ENCODE measurements at regions not wholly inside any gene's neighbourhood (a gene's known extent, or its start where the extent isn't known, plus 50 kb on each side); places are given as distances from the start of the nearest gene placed in this dataset.
"Not testable (repeated sequence)": the region's sequence is repeated elsewhere in the genome, so short reads cannot be mapped to it uniquely, and the experiment has no call there.

DNA sequence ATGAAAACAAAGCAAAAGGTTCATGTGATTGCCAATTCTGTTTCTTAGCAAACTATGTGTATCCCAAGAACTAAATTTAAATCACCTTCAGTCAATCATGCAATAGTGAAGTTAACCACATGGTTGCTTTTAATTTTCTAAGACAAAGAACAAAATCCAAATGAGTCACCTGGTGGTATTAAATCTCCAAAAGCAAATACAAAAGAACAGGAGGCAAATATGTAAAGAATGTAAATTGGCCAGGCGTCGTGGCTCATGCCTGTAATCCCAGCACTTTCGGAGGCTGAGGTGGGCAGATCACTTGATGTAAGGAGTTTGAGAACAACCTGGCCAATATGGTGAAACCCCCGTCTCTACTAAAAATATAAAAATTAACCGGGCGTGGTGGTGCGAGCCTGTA lies 54.2 kb upstream of the PIK3R4 start:
- no peak for DNase-seq (ENCODE audit: low read depth, low spot score)
- H3K4me3 ChIP-seq (ENCODE audit: low read length), result no peak overlapping the region

DNA sequence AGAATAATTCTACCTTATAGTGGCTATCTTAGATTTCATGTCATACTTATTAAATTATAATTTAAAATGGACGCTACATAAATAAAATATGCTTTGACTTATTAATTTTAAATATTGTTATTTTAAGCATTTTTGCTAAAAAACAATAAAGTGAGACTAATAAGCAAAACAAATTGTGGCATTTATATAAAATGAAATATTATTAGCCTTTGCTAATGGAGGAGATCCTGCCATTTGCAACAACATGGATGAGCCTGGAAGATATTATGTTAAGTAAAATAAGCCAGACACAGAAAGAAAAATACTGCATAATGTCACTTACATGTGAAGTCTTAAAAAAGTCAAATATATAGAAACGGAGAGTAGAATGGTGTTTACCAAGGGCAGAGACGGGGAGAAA lies 54.8 kb upstream of the PIK3R4 start:
- H3K4me3 ChIP-seq (ENCODE audit: low read length), result no peak overlapping the region
- no peak for DNase-seq (ENCODE audit: low read depth, low spot score)

DNA sequence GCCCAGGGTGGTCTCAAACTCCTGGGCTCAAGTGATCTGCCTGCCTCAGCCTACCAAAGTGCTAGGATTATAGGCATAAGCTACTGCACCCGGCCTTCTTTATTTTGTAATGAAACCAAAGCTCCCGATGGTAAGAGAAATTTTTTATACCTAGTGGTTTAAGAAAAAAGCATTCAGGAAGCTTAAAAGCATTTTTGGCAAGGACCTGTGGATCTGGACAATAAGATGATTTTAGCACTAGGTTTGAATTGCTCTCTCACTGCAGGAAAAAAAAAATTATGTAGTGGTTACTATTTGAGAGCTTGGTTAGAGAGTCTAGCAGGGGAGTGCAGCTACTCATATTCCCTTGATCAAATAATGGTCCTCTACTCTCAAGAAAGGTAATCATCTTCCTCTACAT lies 64.9 kb upstream of the PIK3R4 start:
- H3K4me3 ChIP-seq (ENCODE audit: low read length), result no peak overlapping the region
- DNase-seq (ENCODE audit: low read depth, low spot score), result no peak

DNA sequence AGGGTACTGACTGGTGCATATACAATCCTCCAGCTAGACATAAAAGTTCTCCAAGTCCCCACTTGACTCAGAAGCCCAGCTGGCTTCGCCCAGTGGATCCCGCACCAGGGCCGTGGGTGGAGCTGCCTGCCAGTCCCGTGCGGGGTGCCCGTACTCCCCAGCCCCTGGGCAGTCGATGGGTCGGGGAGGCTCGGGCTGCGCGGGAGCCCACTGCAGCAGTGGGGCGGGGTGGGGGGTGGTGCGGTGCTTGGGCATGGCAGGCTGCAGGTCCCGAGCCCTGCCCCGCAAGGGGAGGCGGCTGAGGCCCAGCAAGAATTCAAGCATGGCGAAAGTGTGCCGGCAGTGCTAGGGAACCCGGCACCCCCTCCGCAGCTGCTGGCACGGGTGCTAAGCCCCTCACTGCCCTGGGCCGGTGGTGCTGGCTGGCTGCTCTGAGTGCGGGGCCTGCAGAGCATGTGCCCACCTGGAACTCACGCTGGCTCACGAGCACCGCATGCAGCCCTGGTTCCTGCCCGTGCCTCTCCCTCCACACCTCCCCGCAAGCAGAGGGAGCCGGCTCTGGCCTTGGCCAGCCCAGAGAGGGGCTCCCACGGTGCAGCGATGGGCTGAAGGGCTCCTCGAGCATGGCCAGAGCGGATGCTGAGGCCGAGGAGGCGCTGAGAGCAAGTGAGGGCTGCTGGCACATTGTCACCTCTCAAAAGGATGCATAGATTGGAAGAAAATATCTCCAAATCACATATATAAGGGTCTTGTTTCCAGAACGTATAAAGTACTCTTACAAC lies 68.3 kb upstream of the PIK3R4 start:
- no peak for DNase-seq (ENCODE audit: low read depth, low spot score)
- H3K4me3 ChIP-seq (ENCODE audit: low read length), result no peak overlapping the region

DNA sequence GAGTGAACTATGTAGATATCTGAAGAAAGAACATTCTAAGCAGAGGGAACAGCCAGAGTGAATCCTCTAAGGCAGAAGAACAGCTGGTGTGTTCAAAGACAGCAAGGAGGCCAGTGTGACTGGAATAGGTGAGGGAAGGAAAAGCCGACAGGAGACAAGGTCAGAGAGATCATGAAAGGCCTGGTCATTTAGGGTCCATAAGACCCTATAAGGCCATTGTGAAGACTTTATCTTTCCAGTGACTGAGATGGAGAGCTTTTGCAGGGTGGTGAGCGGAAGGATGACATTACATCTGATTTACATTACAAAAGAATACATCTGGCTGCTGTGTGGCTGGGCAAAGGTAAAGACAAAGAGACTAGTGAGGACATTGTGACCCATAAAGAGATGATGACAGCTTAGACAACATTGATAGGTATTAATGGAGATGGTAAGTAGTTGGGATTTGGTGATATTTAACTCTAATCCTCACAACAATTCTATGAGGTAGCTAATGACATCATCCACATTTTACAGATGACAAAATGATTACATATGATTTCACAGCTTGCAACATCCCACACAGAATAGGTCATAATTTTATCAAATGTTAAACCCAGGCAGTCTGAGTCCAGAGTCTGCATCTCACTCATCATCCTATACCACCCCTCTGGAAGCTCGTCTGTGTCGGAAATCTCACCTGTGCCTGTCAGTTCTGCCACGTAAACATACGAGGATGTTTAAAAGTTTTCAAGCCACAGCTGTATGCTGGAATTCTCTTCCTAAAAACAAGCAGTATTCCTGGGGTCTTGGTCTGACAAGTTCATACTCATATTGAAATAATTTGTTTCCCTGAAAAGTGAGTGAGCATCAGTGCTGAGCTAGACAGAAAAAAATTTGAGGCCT lies 70.2 kb upstream of the PIK3R4 start:
- DNase-seq (ENCODE audit: low read depth, low spot score), result no peak
- H3K4me3 ChIP-seq (ENCODE audit: low read length), result no peak overlapping the region

DNA sequence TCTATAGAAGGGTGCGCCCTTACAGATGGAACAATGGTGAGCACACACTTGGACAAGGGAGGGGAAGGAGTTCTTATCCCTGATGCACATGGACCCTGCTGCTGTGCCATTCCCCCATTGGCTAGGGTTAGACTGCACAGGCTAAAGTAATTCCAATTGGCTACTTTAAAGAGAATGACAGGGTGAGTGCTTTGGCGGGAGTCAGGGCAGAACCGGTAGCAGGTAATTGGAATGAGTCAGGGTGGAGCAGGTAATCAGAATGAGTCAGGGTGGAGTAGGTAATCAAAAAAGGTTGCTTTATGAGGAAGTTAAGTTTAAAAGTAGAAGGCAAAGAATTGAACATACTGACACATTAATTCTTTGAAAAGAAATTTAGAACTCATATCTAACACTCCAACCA lies 71.4 kb upstream of the PIK3R4 start:
- not testable (repeated sequence) for DNase-seq (ENCODE audit: low read depth, low spot score)

DNA sequence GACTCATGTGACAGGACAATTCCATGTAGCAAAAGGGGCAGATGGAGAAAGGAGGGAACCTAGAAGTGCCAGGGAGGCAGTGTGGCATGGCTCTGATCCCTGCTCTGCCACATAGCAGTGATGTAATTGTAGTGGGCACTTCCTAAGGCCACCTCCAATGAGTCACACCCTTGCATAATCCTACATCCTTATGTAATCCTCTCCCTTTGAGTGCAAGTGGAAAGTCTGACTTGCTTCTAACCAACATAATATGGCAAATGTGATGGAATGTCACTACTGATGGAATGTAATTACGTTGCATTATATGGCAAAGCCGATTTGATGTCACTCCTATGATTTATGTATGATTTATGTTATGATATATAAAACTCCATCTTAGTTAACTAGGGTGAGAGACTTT lies 72.9 kb upstream of the ATP2C1 start:
- no peak for DNase-seq (ENCODE audit: low read depth, low spot score)
- no peak overlapping the region for H3K4me3 ChIP-seq (ENCODE audit: low read length)

More for the DNA sequence above, 71.4 kb upstream of the PIK3R4 start:
- not testable (repeated sequence) for H3K4me3 ChIP-seq (ENCODE audit: low read length)

DNA sequence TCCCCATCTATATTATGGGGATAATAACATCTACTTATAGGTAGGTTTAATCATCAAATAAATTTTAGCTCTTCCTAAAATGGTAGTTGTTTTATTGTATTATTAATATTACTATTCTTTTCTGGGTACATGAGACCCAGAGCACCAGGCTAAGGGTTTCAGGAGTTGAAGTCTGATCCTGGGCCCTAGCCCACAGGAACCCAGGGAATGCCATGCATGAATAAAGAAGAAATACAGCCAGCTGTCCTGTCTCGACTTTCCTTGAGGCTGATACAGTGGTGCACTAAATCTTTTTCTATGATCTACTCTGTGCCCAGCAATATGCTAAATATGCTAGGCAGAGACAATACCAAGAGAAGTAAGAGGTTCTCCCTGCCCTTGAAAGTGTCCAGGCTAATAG lies 72.1 kb upstream of the ATP2C1 start:
- H3K4me3 ChIP-seq (ENCODE audit: low read length), result no peak overlapping the region
- no peak for DNase-seq (ENCODE audit: low read depth, low spot score)

DNA sequence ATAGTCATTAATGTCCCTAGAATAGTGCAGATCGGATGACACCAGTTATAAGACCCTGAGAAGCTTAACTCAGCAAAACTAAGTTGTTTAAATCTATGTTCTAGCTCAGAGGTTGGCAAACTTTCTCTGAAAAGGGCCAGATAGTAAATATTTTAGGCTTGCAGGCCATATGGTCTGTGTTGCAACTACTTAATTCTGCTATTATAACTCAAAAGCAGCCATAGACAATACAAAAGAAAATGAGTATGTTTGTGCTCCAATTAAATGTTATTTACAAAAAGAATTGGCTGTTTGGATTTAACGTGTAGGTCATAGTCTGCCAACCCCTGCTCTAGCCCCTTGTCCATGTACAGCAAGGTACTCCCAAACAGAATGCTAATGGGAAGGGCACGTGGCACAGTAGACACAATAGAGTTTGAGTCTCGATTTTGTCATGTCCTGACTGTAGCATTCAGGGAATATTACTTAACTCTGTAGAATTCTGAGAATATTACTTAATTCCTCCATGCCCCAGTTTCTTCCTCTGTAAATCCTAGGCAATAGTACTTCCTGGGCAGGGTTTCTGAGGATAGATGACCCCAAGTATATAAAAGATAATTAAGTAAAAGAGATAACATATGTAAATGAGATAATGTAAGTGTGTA lies 70.5 kb upstream of the ATP2C1 start:
- DNase-seq (ENCODE audit: low read depth, low spot score), result no peak
- no peak overlapping the region for H3K4me3 ChIP-seq (ENCODE audit: low read length)

DNA sequence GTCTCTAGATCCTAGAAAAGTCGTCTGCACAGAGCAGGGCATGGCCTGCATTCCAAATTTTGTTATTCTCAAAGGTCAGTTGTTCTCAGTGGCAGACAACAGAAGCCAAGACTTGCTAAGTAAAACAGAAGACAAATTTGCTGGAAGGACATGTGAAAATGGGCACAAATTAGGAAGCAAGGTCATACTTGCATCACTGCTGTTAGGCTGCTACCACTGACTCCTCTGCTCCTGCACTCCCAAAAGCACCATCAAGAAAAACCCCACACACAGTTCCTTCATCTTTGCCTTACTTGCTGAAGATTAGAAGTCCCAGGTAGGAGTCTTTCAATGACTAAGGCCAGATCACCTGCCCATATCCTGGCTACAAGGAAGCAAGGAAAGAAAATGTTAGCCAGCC lies 69.9 kb upstream of the ATP2C1 start:
- no peak for DNase-seq (ENCODE audit: low read depth, low spot score)
- no peak overlapping the region for H3K4me3 ChIP-seq (ENCODE audit: low read length)

DNA sequence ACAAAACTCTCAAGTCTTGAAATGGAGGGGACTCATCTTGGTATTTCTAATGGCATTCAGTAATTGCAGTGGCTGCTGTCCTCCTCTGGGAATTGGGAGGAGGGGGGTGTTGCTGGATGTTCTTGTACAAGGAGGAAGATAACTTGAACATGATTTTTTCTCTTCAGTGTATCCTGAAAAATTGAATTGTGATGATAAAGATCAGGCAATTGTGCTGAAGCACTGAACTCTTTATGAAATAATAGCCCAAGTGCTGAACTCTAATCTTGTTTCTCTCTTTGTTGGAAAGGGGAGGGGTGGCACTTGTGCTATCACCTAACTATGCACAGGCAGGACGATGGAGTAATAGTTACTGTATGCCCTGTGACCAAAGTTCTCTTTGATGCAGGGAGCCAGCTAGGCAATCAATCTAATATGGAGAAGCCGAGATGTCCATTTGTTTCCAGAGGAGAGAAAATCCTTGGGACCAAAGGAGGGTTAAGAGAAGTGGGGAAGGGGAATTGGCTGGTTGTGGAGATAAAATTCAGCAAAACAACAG lies 68.1 kb upstream of the ATP2C1 start:
- no peak overlapping the region for H3K4me3 ChIP-seq (ENCODE audit: low read length)
- no peak for DNase-seq (ENCODE audit: low read depth, low spot score)

DNA sequence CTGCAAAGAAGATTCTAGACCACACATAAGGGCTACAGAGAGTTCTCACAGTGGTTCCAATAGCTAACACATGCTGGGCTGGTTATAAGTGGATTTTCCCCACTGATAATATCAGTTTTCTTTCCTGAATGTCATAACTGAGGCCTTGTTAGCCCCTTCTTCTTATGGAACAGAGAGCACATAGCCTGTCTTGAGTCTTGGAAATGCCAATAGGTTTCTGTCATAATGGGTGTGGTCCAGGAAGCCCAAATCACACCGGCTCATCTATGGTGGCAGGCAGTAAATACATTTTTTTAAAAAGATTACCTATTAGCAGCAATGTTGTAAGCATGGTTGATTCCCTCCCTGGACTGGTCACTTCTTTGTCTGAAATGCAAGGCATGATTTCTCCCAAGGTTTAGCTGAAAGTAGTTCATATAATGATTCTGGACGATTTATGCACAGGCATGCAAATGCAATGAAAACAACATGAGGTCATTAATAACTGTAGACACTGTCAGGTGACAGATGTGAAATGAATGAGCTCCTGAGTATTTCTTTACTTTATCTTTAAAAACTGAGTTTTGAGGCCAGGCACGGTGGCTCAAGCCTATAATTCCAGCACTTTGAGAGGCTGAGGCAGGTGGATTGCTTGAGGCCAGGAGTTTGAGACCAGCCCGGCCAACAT lies 67.2 kb upstream of the ATP2C1 start:
- H3K4me3 ChIP-seq (ENCODE audit: low read length), result no peak overlapping the region
- DNase-seq (ENCODE audit: low read depth, low spot score), result no peak

DNA sequence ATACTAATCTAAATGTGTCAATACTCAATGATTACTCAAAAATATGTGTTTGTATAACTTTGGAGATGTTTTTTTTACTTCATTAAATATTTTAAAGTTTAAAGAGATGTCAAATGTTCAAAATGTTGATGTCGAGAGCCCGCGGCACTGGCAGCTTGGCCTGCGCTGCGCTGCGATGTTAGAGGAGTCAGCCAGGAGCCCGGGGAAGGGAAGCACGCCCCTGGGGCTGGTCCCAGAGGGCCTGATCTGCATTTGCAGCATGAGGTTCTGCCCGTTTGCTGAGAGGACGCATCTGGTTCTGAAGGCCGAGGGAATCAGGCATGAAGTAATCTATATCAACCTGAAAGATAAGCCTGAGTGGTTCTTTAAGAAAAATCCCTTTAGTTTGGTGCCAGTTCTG lies 66.4 kb upstream of the ATP2C1 start:
- no peak for DNase-seq (ENCODE audit: low read depth, low spot score)
- H3K4me3 ChIP-seq (ENCODE audit: low read length), result no peak overlapping the region

DNA sequence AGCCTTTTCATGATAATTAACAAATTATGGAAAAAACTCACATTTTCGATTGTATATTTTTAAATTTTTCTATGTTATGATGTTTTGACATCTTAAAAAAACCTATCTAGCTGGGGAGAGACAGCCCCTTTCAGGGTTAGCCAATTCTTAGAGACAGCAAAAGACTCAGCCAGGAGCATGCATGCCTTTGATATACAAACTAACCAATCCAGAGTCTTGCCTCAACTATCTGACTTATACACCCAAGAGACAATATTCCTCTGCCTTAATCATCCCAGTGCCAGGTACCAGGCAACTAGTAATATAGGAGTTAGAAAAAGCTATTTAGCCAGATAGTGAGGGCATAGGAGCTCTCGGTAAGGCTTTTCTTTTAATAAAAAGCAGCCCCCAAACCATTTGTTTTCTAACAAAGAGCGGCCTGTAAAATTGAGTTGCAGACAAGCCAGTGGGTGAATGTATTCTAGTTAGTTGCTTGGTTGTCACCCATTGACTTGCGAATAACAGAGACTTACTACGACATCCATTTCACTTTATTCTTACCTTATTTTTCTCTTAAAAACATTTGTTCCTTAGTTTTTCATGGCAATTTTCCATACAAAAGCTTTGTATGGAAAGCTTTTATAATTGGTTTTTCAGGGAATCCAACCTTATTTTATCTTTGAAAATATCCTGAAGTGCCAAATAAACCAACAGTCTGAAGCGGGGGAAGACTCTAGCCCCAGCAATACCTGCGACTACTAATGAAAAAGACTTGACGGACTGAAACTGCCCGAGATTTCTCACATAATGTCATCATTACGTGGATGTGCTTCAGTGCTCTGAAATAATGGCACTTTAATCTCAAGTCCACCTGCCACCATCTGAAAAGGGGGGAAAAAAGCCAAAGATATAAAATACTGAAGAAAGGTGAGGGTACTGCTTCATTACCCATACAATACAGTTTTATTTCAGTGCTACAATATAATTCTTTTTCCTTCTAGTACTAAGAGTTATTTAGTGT lies 64.6 kb upstream of the ATP2C1 start:
- no peak overlapping the region for H3K4me3 ChIP-seq (ENCODE audit: low read length)
- DNase-seq (ENCODE audit: low read depth, low spot score), result no peak

DNA sequence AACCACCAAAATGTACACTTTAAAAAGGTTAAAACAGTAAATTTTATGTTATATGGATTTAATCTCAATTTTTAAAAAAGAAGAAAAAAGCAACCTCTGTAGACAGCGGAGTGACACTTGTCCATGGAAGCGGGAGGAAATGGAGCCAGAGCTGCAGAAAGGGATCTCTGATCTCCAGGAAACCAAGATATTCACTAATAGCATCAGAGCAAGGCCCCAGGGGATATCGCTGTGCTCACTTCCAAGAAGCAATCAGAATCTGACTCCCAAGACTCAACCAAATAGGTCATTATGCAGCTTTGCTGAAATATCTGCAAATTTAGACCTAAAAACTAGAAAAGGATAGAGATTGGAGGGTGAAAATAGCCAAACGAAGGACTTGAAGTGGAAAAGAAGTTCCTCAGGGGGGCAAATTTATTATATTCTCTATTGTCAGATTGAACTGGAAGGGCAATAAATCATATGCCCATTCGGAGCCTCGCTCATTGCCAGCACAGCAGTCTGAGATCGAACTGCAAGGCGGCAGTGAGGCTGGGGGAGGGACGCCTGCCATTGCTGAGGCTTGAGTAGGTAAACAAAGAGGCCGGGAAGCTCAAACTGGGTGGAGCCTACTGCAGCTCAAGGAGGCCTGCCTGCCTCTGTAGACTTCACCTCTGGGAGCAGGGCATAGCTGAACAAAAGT lies 62.0 kb upstream of the ATP2C1 start:
- DNase-seq (ENCODE audit: low read depth, low spot score), result no peak
- H3K4me3 ChIP-seq (ENCODE audit: low read length), result no peak overlapping the region

DNA sequence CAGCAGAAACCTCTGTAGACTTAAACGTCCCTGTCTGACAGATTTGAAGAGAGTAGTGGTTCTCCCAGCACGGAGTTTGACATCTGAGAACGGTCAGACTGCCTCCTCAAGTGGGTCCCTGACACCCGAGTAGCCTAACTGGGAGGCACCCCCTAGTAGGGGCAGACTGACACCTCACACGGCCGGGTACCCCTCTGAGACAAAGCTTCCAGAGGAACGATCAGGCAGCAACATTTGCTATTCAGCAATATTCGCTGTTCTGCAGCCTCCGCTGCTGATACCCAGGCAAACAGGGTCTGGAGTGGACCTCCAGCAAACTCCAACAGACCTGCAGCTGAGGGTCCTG lies 61.5 kb upstream of the ATP2C1 start:
- DNase-seq (ENCODE audit: low read depth, low spot score); H3K4me3 ChIP-seq (ENCODE audit: low read length): not testable (repeated sequence)

DNA sequence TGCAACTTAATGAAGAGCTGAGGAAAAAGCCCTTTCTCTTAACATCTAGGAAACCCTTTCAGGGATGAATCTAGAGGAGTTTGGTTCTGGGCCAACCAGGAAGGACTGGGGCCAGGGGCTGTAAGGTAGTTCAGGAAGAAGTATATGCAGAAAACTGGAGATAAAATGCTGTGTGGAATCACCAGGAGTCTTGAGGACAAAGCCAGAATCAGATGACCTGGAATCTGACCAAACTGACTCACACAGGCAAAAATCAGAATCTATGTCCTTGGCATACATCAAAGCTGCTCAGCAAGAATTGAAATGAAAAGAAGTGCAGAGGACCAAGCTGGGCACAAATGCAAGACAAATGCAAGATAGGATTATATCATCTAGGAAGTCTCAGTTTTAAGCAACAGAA lies 59.4 kb upstream of the ATP2C1 start:
- no peak for DNase-seq (ENCODE audit: low read depth, low spot score)

DNA sequence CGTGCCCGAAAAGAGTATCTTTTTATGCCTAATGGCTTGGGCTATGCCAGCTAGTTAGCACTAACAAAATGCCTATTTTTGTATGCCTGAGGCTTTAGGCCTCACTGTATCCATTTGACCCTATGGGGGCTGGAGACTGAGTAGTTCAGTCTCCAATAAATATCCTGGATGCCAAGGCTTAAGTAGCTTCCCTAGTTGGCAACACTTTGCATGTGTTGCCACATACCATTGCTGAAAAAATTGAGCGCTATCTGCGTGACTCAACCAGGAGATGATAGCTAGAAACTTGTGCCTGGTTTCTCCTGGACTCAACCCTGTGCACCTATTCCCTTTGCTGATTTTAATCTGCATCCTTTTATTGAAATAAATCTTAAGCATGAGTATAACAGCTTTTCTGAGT lies 58.4 kb upstream of the ATP2C1 start:
- no peak overlapping the region for H3K4me3 ChIP-seq (ENCODE audit: low read length)
- DNase-seq (ENCODE audit: low read depth, low spot score), result no peak

More for the DNA sequence above, 59.4 kb upstream of the ATP2C1 start:
- no peak overlapping the region for H3K4me3 ChIP-seq (ENCODE audit: low read length)

Measured in Jurkat, Clone E6-1 (cell line).